GM13976 (cell line): ENCODE measurements at regions not wholly inside any gene's neighbourhood (a gene's known extent, or its start where the extent isn't known, plus 50 kb on each side); places are given as distances from the start of the nearest gene placed in this dataset.

Source experiments
- DNase-seq: peaks from one replicate; pipeline ENCODE4 v3.0.0; 2012; ENCODE audit warnings: low spot score
- CTCF ChIP-seq: IDR thresholded peaks from 2 replicates; pipeline ENCODE4 v1.5.1; 2012; ENCODE audit warnings: borderline replicate concordance, mild to moderate bottlenecking; ENCODE audit not compliant: insufficient read depth; ENCODE audit errors: extremely low read depth, missing control alignments, control extremely low read depth
- in situ Hi-C: fragments of 300-500 bp; cut with MboI; formaldehyde crosslinking; loops from one replicate; pipeline ENCODE4 v1.12.0; 2022; ENCODE audit warnings: low sequenced_read_pairs, mixed read lengths, inconsistent platforms; ENCODE audit not compliant: unreplicated experiment

DNA sequence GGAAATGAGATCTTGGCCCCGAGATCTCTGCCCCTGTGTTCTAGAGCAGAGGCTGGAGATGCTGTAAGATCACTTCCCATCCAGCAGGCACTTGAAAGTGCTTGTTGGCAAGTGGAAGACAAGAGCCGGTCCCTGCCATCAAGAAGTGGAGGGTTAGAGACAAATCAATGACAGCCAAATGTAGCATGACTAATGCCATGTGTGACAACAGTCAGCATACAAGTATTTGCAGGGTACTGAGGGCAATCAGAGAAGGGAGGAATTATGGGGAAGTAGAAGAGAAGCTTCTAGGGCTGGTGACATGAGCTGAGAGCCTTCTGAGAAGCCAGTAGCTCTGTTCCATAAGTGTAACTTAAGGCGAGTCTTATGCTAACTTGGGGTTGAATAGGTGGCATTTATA lies 58.6 kb downstream of the TMEM17 start:
- no peak for TF ChIP-seq CTCF
- in situ Hi-C loops: no loop called here
- no peak for DNase-seq

DNA sequence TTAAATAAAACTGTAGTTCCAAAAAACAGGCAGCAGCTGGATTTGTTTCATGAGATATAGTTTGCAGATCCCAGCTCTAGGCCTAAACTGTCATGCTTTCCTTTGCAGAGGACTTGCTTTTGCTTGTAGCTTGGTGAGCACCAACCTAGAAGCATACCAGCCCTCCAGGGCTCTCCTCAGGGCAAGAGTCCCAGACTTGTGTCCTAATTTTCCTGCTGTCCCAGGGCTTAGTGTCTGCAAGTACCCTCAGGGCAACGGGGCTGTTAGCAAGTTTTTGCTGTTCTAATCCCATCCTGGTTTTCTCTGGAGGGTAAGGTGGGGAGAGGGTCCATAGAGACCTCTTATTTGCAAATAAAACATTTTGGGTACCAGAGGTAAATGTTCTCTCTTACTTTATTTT lies 59.5 kb downstream of the TMEM17 start:
- no peak for TF ChIP-seq CTCF
- no peak for DNase-seq
- in situ Hi-C loops: no loop called here

GRCh38 chr2:62443886-62444285 lies 62.1 kb downstream of the TMEM17 start:
- in situ Hi-C loops: no loop called here
- no peak for TF ChIP-seq CTCF
- no peak for DNase-seq

DNA sequence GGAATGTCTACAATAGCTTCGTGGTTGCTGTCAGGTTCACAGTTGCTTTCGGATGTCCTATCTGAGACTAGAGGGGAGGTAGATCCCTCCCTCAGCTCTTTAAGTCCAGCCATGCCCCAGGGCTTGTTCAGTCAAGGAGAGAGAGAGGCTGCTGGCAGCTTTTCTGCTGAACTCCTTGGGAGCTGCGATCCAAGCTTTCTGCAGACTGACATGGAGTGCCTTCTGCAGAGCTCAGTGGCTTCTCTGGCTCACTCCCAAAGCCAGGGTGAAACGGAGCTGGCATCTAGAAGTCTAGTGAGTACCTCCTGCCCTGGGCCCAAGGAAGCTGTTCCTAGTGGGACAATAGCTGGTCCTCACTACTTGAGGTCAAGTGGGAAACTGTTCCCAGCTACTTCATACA lies 62.5 kb downstream of the TMEM17 start:
- TF ChIP-seq CTCF: no peak
- in situ Hi-C loops: no loop called here
- DNase-seq: no peak

DNA sequence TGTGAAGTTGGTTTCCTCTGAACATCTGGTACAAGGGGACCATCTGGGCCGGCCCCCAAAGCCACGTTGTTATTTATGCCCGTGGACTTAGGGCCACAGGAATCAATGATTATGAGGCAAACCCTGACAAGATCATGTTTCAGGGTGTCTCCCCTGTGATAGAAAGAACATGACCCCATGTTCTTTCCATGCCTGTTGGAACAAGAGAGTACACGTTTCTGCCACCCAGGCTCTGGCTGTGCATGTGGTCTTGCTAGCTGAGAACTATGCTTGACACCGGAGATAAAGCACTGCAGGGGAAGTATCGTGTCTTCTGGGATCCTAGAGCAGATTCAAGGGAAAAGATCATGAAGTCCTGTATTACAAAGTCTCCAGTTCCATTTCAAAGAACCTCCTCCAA lies 64.2 kb downstream of the TMEM17 start:
- no peak for TF ChIP-seq CTCF
- in situ Hi-C loops: no loop called here
- no peak for DNase-seq

GRCh38 chr2:62441421-62441820 lies 64.6 kb downstream of the TMEM17 start:
- in situ Hi-C loops: no loop called here
- no peak for TF ChIP-seq CTCF
- DNase-seq: no peak
